Thyroid gland (tissue), 4 donors: ENCODE measurements at regions not wholly inside any gene's neighbourhood (a gene's known extent, or its start where the extent isn't known, plus 50 kb on each side); places are given as distances from the start of the nearest gene placed in this dataset.

Experiments
- DNase-seq, 2 donors: peaks; one replicate each; pipeline ENCODE4 v3.0.0-alpha.2; 2019
- H3K27ac ChIP-seq, 3 donors: fragments of 200-600 bp; sonication (generic); 1 replicate in 2 of 3; 2 replicates in 1 of 3; pipeline ENCODE4 v1.5.1; 2016 to 2019; ENCODE audit warnings: mild to moderate bottlenecking in 1 of 3, moderate library complexity in 1 of 3
- H3K27me3 ChIP-seq: fragments of 200-600 bp; sonication (generic); one replicate; pipeline ENCODE4 v1.5.1; 2019
- H3K36me3 ChIP-seq, 2 donors: fragments of 200-600 bp; sonication (generic); one replicate each; pipeline ENCODE4 v1.5.1; 2016 to 2019
- H3K4me1 ChIP-seq, 2 donors: fragments of 200-600 bp; sonication (generic); one replicate each; pipeline ENCODE4 v1.5.1; 2017 to 2019
- H3K4me3 ChIP-seq, 3 donors: fragments of 200-600 bp; sonication (generic); replicated peaks in 1 of 3; 1 replicate in 2 of 3; 2 replicates in 1 of 3; pipeline ENCODE4 v1.5.1; 2016; ENCODE audit warnings: mild to moderate bottlenecking in 1 of 3
- H3K9me3 ChIP-seq: fragments of 200-600 bp; sonication (generic); one replicate; pipeline ENCODE4 v1.5.1; 2017
- CTCF ChIP-seq, 6 experiments: fragments of 200-600 bp in 3 of 6; fragments of 450-650 bp in 3 of 6; sonication (generic) in 3 of 6; IDR thresholded peaks; one replicate each; pipeline ENCODE4 v1.5.1; 2016 to 2019; ENCODE audit warnings: antibody characterized with exemption in 6 of 6, mild to moderate bottlenecking in 2 of 6, inconsistent platforms in 1 of 6, moderate library complexity in 1 of 6
- POLR2A ChIP-seq, 2 donors: fragments of 450-650 bp; IDR thresholded peaks; one replicate each; pipeline ENCODE4 v1.6.1; 2017; ENCODE audit warnings: antibody characterized with exemption in 2 of 2, mild to moderate bottlenecking in 2 of 2, moderate library complexity in 1 of 2
- WGBS, 2 donors: methylation state at CpG; one replicate each; pipeline ENCODE4 v1.1.5; 2017; 5-methylcytosine and 5-hydroxymethylcytosine counted together
- intact Hi-C: fragments of 100-400 bp; cut with DNase I; formaldehyde crosslinking; loops from one replicate; pipeline ENCODE4 v1.15.1; 2023

GRCh38 chr3:72666447-72666755 lies 181.8 kb downstream of the SHQ1 start:
- Histone ChIP-seq H3K27me3 (no peaks in the 10 kb centered on the region), H3K9me3 (no peaks in the 10 kb centered on the region), H3K4me3 (no peak overlapping the region), H3K4me1 (no peaks in the 10 kb centered on the region), H3K27ac (no peak overlapping the region), H3K36me3 (no peaks in the 10 kb centered on the region)
- TF ChIP-seq POLR2A (IDR thresholded peaks at IDR 0.05): no peak
- TF ChIP-seq CTCF (IDR thresholded peaks at IDR 0.05): no peak
- DNase-seq: no peak
- intact Hi-C loops: no loop called here
- WGBS, 2 donors: 89 to 93% methylated on average over 3 of the region's 3 CpGs

GRCh38 chr3:72665701-72666446 lies 182.4 kb downstream of the SHQ1 start:
- intact Hi-C loops: no loop called here
- no peak overlapping the region for H3K27ac ChIP-seq
- no peaks in the 10 kb centered on the region for H3K4me1 ChIP-seq
- no peak for TF ChIP-seq POLR2A (IDR thresholded peaks at IDR 0.05)
- TF ChIP-seq CTCF (IDR thresholded peaks at IDR 0.05): peak in 3 of 6 experiments; percentile 12 to 42 (median 27)
- peak; percentile 13 to 21 for DNase-seq
- H3K9me3 ChIP-seq: no peaks in the 10 kb centered on the region
- H3K27me3 ChIP-seq: no peaks in the 10 kb centered on the region
- no peaks in the 10 kb centered on the region for H3K36me3 ChIP-seq
- no peak overlapping the region for H3K4me3 ChIP-seq
- WGBS, 2 donors: 79 to 81% methylated on average over 13 of the region's 13 CpGs

- Histone ChIP-seq H3K9me3 (no peaks in the 10 kb centered on the region), H3K27ac (no peak overlapping the region)
- WGBS, 2 donors: 88 to 96% methylated on average over 4 of the region's 4 CpGs
Measured at GRCh38 chr3:72665103-72665502, 183.1 kb downstream of the SHQ1 start.

GRCh38 chr3:72664184-72664975 lies 183.9 kb downstream of the SHQ1 start:
- TF ChIP-seq CTCF (IDR thresholded peaks at IDR 0.05): no peak
- Histone ChIP-seq H3K36me3 (no peaks in the 10 kb centered on the region), H3K4me3 (no peak overlapping the region), H3K9me3 (no peaks in the 10 kb centered on the region), H3K4me1 (no peaks in the 10 kb centered on the region), H3K27me3 (no peaks in the 10 kb centered on the region), H3K27ac (no peak overlapping the region)
- DNase-seq: no peak
- WGBS, 2 donors: 70 to 88% methylated on average over 3 of the region's 3 CpGs
- intact Hi-C loops: no loop called here

More at GRCh38 chr3:72665103-72665502, 183.1 kb downstream of the SHQ1 start:
- TF ChIP-seq POLR2A (IDR thresholded peaks at IDR 0.05): no peak
- no peak for TF ChIP-seq CTCF (IDR thresholded peaks at IDR 0.05)
- Histone ChIP-seq H3K27me3 (no peaks in the 10 kb centered on the region), H3K4me3 (no peak overlapping the region), H3K4me1 (no peaks in the 10 kb centered on the region), H3K36me3 (no peaks in the 10 kb centered on the region)
- no peak for DNase-seq
- intact Hi-C loops: no loop called here

GRCh38 chr3:72663429-72663828 lies 184.8 kb downstream of the SHQ1 start:
- 83 to 92% methylated on average over 4 of the region's 4 CpGs for WGBS, 2 donors
- no peak for DNase-seq
- no peak for TF ChIP-seq CTCF (IDR thresholded peaks at IDR 0.05)
- no peak overlapping the region for H3K27ac ChIP-seq
- H3K27me3 ChIP-seq: no peaks in the 10 kb centered on the region
- intact Hi-C loops: no loop called here
- H3K4me1 ChIP-seq: no peaks in the 10 kb centered on the region
- no peaks in the 10 kb centered on the region for H3K9me3 ChIP-seq
- H3K4me3 ChIP-seq: no peak overlapping the region
- no peaks in the 10 kb centered on the region for H3K36me3 ChIP-seq
